ENCODE measurements at regions not wholly inside any gene's neighbourhood (a gene's known extent, or its start where the extent isn't known, plus 50 kb on each side); places are given as distances from the start of the nearest gene placed in this dataset.
"Not testable (repeated sequence)": the region's sequence is repeated elsewhere in the genome, so short reads cannot be mapped to it uniquely, and the experiment has no call there.

GRCh38 chr2:14828223-14828622, 195.7 kb downstream of the LRATD1 start:
- DNase-seq (ENCODE audit: low read depth) = no peak

GRCh38 chr2:14828968-14829367, 196.5 kb downstream of the LRATD1 start:
- DNase-seq (ENCODE audit: low read depth) = no peak

DNA sequence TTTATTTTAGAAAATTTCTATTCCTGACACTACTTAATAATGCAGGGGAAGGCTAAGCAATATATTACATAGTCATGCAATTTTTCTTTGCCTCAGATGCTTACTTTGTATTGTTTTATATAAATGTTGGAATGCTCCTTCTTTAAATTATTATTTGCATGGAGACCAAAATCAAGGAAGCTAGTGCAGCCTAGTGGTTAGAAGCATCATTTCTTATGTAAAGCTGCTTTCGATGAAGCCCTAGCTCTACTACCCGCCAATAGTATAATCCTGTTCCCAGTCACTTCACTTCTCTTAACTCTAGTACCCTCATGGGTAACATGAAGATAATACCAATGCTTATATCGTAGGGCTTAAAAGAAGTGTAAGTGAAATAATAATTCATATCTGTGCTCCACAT, 198.9 kb downstream of the LRATD1 start:
- no peak for DNase-seq (ENCODE audit: low read depth)

DNA sequence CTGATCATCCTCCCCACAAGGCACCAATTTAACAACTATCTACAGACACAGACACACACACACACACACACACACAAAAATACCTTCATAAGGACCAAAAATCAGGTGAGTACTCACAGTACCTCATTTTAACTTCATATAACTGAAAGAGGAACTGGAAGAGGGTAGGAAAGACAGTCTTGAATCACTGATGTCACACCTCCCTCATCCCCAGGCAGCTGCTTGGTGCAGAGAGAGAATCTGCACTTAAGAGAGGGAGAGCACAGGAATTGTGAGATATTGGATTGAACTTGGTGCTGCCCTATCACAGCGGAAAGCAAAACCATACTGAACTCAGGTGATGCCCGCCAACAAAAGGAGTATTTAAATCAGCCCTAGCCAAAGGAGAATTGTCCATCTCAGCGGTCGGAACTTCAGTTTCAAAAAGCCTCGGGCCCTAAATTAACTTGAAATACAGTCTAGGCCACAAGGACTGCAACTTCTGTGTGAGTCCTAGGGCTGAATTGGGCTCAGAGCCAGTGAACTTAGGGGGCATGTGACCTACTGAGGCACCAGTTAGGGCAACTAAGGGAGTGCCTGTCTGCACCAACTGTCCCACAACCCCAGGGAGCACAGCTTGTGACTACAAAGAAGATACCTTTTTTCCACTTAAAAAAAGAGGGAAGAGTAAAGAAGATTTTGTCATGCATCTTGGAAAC, 211.1 kb downstream of the LRATD1 start:
- no peak for DNase-seq (ENCODE audit: low read depth)

DNA sequence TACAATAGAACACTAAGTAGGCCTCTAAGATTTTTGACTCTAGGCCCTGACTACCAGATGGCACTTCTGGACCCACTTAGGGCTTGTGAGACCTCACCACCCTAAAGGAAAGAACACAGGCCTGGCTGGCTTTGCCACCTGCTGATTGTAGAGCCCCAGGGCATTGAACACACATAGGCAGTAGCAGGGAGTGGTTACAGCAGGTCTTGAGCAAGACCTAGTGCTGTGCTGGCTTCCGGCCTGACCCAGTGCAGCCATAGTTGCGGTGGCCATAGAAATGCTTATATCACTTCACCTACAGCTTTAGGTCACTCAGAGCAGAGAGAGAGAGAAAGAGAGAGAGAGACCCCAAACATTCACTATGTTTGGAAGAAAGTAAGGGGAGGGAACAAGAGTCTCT, 223.2 kb downstream of the LRATD1 start:
- DNase-seq (ENCODE audit: low read depth) = no peak

DNA sequence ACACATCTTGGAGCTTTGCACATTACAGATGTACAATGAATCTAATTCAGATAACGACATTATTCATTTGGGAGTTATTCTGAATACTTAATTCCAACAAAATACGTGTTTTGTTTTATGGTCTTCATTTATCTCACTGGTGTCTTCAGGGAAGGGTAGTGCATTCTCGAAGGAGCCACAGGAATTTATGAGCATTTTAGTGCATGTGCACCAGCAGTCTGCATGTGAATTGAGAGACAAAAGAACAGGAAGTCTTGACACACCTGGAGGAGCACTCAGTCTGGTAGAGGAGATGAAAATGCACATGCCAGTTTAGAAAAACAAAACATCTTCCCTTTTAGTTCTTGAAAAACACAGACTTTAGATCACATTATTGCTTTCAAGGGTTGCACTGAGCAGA, 228.7 kb downstream of the LRATD1 start:
- DNase-seq (ENCODE audit: low read depth) = no peak

GRCh38 chr2:14866736-14867352, 234.3 kb downstream of the LRATD1 start:
- no peak for DNase-seq (ENCODE audit: low read depth)

- no peak for DNase-seq (ENCODE audit: low read depth)
These were observed 235.3 kb downstream of the LRATD1 start for GRCh38 chr2:14867853-14868252.

DNA sequence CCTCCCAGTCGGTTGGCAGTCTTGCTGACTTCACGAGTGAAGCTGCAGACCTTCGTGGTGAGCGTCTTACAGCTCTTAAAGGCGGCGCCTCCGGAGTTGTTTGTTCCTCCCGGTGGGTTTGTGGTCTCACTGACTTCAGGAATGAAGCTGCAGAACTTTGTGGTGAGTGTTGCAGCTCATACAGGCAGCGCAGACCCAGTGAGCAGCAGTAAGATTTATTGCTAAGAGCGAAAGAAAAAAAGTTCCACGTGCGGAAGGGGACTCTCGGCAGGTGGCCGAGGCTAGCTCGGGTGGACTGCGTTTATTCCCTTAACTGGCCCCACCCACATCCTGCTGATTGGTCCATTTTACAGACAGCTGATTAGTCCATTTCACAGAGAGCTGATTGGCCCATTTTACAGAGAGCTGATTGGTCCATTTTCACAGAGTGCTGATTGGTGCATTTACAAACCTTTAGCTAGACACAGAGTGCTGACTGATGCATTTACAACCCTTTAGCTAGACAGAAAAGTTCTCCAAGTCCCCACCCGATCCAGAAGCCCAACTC, 240.3 kb downstream of the LRATD1 start:
- DNase-seq (ENCODE audit: low read depth) = no peak

DNA sequence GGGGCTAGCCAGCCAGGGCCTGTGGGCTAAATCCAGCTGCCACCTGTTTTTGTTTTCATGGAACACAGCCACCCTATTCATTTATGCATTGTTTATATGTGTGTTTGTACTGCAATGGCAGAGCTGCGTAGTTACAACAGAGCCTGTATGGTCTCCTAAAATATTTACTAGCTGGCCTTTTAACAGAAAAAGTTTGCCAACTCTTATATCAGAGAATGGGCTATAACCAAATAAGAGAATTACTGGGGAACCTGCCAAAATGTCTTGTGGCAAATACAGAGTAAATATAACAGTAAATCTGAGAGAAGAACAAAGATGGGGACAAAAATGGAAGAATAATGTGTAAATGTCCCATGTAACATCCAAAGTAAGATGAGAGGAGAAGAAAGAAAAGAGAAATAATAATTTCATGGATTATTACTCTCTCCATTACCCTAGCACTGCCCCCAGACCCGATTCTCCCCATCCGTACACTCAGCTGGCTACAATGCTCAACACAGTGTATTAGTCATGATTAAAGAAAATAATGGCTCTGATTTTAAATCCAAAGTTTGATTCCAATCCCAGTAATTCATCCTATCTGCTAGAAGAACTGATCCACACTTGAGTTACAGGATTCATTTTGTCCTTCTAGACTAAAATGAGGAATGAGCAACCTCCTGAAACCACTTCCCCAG, 249.3 kb downstream of the LRATD1 start:
- no peak for DNase-seq (ENCODE audit: low read depth)

DNA sequence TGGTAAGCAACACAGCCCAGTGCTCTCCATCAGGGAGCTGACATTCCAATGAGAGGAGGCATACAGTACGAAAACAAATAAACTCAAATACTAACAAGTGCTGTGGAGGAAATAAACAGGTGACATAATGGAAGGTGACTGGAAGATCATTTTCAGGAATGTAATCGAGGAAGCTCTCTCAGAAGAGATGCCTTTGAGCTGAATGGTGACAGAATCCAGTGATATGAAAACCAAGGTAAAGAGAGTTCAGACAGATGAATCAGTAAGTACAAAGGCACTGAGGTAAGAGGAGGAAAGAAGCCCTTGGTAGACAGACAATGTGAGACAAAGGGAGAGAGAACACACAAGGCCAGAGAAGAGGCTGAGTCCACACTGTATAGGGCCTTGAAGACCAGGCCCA, 252.1 kb downstream of the LRATD1 start:
- no peak for DNase-seq (ENCODE audit: low read depth)

DNA sequence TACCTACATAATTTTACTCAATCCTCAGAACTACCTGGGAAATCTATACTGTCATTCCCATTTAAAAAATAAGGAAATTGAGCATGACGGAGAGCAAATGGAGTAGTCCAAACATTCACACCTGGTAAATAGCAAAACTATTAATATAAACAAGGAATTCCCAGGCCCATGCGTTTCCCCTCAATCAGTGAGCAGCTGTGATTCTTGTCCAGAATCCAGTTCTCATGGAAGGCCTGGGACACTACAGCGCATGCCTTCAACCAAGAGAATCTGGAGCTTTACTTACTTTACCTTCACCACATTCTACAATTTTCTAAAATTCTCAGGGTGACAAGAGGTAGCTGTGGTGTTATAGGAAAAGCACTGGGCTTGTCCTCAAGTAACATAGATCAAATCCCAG, 259.0 kb downstream of the LRATD1 start:
- no peak for DNase-seq (ENCODE audit: low read depth)

GRCh38 chr2:14896330-14897030, 264.0 kb downstream of the LRATD1 start:
- DNase-seq (ENCODE audit: low read depth) = no peak

DNA sequence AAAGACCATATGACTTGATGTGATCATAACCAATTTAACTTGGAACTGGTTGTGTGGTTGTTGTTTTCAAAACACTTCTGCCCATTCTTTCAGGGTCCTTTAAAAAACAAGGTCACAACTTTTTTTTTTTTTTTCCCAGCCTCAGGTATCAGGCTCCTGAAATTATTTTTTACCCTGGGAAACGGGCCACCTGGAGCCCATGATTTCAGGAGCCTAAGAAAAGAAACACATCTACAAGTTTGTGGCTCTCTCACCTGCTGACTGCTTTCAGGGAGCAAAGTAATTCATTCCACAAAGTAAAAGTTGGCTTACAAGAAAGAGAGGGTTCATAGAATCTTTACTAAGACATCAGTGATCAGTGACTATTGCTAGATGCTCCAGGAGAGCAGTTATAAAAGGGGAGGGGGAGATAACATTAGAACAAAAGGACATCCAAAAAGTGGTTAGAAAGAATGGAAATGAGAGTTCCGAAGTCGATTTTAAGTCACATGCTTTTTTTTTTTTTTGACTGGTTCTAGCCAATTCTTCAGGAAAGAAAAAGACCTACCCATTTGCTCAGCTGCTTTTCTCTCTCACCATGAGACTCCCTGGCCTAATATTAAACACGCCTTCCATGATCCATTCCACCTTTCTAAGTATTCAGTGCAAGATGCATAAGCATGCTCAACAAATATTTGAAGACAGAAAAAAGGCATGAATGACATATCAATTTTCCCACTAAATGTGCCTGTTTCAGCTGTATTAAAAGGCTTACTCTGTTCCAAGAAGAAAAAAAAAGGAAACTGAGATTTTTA, 267.3 kb downstream of the LRATD1 start:
- DNase-seq (ENCODE audit: low read depth) = no peak

DNA sequence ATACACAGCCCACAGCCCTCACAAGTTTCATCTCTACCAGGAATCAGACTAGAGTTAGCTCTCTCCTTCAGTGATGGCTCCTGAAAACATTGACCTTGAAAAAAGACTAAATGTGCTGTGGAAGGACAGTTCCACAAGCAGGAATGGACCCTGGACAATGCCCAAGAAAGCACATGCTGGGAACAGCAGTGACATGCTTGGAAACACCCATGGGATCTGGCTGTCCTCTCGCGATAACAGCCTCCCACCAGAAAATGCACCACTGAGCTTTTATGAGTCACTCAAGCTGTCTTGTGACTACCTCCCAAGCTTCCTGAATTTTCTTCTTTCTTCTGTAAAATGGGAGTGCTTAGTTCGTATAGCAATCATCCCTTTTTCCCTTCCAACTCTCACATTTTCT, 269.2 kb downstream of the LRATD1 start:
- DNase-seq (ENCODE audit: low read depth) = no peak

DNA sequence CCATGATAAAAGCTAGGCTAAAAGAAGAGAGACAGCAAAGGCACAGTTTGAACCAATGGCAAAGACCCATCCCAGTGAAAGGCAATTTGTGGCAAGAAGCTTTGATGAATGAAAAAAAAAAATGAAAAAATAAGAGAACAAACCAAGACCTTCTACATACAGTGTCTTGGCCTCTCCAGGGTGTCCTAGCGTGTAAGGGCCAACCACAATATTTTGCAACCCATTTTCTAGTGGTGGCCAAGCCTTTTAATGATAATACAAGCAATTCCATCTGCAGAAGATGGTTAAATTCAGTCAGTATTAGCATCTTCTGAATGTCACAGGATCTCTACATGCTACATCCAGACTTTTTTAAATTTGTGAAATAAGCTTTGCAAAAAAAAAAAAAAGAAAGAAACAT, 270.4 kb downstream of the LRATD1 start:
- DNase-seq (ENCODE audit: low read depth) = no peak

- DNase-seq (ENCODE audit: low read depth) = no peak
These were observed 271.3 kb downstream of the LRATD1 start for GRCh38 chr2:14903709-14904374.

DNA sequence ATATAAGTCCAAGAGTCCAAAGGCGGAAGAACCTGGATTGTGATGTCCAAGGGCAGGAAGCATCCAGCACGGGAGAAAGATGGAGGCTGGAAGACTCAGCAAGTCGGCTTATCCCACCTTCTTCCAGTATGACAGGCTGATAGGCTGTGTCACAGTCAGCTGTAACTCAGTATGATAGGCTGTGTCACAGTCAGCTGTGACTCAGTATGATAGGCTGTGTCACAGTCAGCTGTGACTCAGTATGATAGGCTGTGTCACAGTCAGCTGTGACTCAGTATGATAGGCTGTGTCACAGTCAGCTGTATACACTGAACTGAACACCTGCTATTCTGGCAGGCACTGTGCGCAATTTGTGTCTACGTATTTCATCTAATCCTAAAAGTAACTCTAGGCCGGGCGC, 271.9 kb downstream of the LRATD1 start:
- DNase-seq (ENCODE audit: low read depth) = not testable (repeated sequence)

DNA sequence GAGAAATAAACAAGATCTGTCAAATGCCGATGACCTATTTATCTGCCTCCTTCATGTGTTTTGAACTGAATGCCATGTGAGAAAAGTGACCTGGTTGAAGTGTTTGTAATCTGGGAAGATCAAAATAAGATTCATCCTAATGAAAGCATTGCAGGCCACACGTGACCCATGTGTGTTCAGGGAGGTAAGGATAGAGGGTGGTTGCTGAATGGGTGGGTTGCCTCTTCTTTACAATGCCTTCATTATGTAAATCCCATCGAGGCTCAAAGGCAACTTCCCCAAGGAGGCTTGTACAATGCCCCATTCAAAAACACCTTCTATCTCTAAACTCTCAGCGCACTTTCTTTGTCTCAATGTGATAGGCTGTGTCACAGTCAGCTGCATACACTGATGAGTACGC, 273.1 kb downstream of the LRATD1 start:
- no peak for DNase-seq (ENCODE audit: low read depth)

DNA sequence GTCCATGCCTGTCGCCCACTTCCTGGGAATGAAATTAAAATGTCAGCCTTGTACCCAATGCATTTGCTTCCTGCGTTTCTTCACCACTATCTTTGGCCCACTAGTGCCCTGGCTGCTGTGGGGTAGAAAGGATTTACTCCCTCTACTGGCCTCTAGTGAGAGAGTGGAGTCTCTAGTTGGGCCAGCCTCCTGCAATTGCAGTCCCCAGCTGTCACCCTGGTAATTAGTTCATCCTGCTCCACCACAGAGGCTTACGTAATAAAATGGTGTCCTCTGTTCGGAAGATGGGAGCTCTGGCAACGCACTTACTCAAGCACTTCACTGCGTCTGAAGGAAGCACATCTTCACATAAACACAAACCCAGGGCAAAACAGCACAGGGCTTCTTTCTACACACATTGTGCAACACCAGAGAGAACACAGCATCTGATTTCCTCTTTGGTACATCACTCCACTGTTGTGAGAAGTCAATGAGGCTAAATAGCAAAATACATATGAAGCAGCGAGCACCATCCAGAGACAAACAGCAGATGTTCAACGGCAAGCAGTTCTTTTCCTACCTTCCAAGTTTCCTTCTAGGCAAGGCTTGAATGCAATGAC, 274.6 kb downstream of the LRATD1 start:
- no peak for DNase-seq (ENCODE audit: low read depth)

DNA sequence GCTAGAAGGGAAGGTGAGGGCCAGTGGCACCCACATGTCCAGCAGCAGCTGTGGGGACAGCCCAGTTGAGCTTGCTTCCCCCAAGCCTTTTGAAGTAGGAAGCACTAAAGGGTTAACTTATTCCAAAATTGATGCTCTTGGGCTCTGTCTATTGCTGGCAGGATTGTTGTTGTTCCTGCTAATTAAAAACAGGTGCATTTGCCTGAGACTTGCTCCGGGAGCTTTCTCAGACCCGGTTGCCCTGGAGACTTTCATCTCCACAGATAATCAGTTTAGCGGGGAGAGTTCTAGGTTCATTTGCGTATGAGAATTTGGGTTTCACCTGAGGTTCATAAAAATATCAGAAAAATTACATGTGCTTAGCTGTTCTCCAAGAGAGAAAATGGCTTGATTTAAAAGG, 277.3 kb downstream of the LRATD1 start:
- no peak for DNase-seq (ENCODE audit: low read depth)

Measured in amniotic epithelial cell (primary cell).